Astrocyte (in vitro differentiated cells and primary cell): ENCODE measurements at regions not wholly inside any gene's neighbourhood (a gene's known extent, or its start where the extent isn't known, plus 50 kb on each side); places are given as distances from the start of the nearest gene placed in this dataset.

Experiments used
- EZH2 ChIP-seq: IDR thresholded peaks from 2 replicates; pipeline ENCODE4 v1.6.1; 2012; ENCODE audit warnings: mild to moderate bottlenecking, low read length, inconsistent platforms; ENCODE audit not compliant: insufficient read depth
- TF ChIP-seq, protein P1 (sequence below): IDR thresholded peaks from 2 replicates; pipeline ENCODE4 v1.5.1; 2011; ENCODE audit warnings: low read depth, mild to moderate bottlenecking, inconsistent platforms, low read length, moderate library complexity; ENCODE audit not compliant: insufficient read depth

DNA sequence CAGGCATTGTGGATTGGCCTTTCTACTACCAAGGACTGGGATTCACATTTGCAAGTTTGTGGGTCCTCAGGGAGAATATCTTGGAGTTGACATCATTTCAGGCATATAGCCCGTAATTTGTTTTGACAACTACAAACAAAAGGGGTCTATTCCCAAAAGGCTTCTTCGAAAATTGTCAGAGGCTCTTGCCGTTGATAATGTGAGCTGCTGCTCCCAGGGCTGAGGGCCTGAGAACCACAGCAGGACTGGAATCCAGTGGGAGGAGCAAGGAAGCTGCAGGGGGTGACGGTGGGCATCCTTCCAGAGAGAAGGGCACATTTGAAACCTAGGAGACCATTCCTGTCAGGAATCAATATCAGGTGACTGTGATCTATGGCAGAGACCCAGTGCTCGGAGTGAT, 761.6 kb upstream of the RBFOX1 start:
- TF ChIP-seq, protein P1, sequence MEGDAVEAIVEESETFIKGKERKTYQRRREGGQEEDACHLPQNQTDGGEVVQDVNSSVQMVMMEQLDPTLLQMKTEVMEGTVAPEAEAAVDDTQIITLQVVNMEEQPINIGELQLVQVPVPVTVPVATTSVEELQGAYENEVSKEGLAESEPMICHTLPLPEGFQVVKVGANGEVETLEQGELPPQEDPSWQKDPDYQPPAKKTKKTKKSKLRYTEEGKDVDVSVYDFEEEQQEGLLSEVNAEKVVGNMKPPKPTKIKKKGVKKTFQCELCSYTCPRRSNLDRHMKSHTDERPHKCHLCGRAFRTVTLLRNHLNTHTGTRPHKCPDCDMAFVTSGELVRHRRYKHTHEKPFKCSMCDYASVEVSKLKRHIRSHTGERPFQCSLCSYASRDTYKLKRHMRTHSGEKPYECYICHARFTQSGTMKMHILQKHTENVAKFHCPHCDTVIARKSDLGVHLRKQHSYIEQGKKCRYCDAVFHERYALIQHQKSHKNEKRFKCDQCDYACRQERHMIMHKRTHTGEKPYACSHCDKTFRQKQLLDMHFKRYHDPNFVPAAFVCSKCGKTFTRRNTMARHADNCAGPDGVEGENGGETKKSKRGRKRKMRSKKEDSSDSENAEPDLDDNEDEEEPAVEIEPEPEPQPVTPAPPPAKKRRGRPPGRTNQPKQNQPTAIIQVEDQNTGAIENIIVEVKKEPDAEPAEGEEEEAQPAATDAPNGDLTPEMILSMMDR: no peak
- no peak for TF ChIP-seq EZH2
